ENCODE measurements at regions not wholly inside any gene's neighbourhood (a gene's known extent, or its start where the extent isn't known, plus 50 kb on each side); places are given as distances from the start of the nearest gene placed in this dataset.

GRCh38 chr14:51176839-51177238, 63.2 kb upstream of the TMX1 start:
- DNase-seq (ENCODE audit: low read depth, low spot score): no peak
- no peak overlapping the region for H3K9ac ChIP-seq (ENCODE audit: insufficient read length)
- no peak overlapping the region for H3K27ac ChIP-seq
- no peaks in the 10 kb centered on the region for H3K9me3 ChIP-seq (ENCODE audit: low read depth, low read length)
- no peak for TF ChIP-seq POLR2AphosphoS5 (IDR thresholded peaks at IDR 0.05; ENCODE audit: borderline replicate concordance, low read depth, low read length)
- TF ChIP-seq EZH2 (IDR thresholded peaks at IDR 0.05): no peak
- no peak for TF ChIP-seq FOXP2 (optimal IDR thresholded peaks at IDR 0.05; ENCODE audit: control extremely low read depth, extremely low read length, insufficient read depth)
- H3K36me3 ChIP-seq (ENCODE audit: insufficient read depth, low read length): no peaks in the 10 kb centered on the region
- H3K4me3 ChIP-seq: 0 out of 2 replicates have a peak overlapping the region, but pooled peaks have one; percentile 4

- Histone ChIP-seq H3K36me3 (ENCODE audit: insufficient read depth, low read length) (no peaks in the 10 kb centered on the region), H3K4me3 (no peak overlapping the region), H3K9ac (ENCODE audit: insufficient read length) (no peak overlapping the region), H3K9me3 (ENCODE audit: low read depth, low read length) (no peaks in the 10 kb centered on the region), H3K27ac (no peak overlapping the region)
- DNase-seq (ENCODE audit: low read depth, low spot score): no peak
- TF ChIP-seq FOXP2 (optimal IDR thresholded peaks at IDR 0.05; ENCODE audit: control extremely low read depth, extremely low read length, insufficient read depth) (no peak), EZH2 (IDR thresholded peaks at IDR 0.05) (no peak), POLR2AphosphoS5 (IDR thresholded peaks at IDR 0.05; ENCODE audit: borderline replicate concordance, low read depth, low read length) (no peak)
Observed at GRCh38 chr14:51180577-51180976, 59.5 kb upstream of the TMX1 start.

- no peaks in the 10 kb centered on the region for H3K9me3 ChIP-seq (ENCODE audit: low read depth, low read length)
- no peak overlapping the region for H3K27ac ChIP-seq
- no peak overlapping the region for H3K4me3 ChIP-seq
- H3K36me3 ChIP-seq (ENCODE audit: insufficient read depth, low read length): no peaks in the 10 kb centered on the region
- DNase-seq (ENCODE audit: low read depth, low spot score): no peak
- TF ChIP-seq EZH2 (IDR thresholded peaks at IDR 0.05) (no peak), FOXP2 (optimal IDR thresholded peaks at IDR 0.05; ENCODE audit: control extremely low read depth, extremely low read length, insufficient read depth) (no peak)
- no peak overlapping the region for H3K9ac ChIP-seq (ENCODE audit: insufficient read length)
Observed at GRCh38 chr14:51182131-51182565, 57.9 kb upstream of the TMX1 start.

- Histone ChIP-seq H3K9ac (ENCODE audit: insufficient read length) (no peak overlapping the region), H3K9me3 (ENCODE audit: low read depth, low read length) (no peaks in the 10 kb centered on the region), H3K36me3 (ENCODE audit: insufficient read depth, low read length) (no peaks in the 10 kb centered on the region), H3K4me3 (no peak overlapping the region), H3K27ac (no peak overlapping the region)
- TF ChIP-seq EZH2 (IDR thresholded peaks at IDR 0.05) (no peak), POLR2AphosphoS5 (IDR thresholded peaks at IDR 0.05; ENCODE audit: borderline replicate concordance, low read depth, low read length) (no peak), FOXP2 (optimal IDR thresholded peaks at IDR 0.05; ENCODE audit: control extremely low read depth, extremely low read length, insufficient read depth) (no peak)
- DNase-seq (ENCODE audit: low read depth, low spot score): no peak
Observed at GRCh38 chr14:51185180-51185579, 54.9 kb upstream of the TMX1 start.

GRCh38 chr14:51185754-51186153, 54.3 kb upstream of the TMX1 start:
- TF ChIP-seq EZH2 (IDR thresholded peaks at IDR 0.05) (no peak), POLR2AphosphoS5 (IDR thresholded peaks at IDR 0.05; ENCODE audit: borderline replicate concordance, low read depth, low read length) (no peak), FOXP2 (optimal IDR thresholded peaks at IDR 0.05; ENCODE audit: control extremely low read depth, extremely low read length, insufficient read depth) (no peak)
- no peak for DNase-seq (ENCODE audit: low read depth, low spot score)
- Histone ChIP-seq H3K36me3 (ENCODE audit: insufficient read depth, low read length) (no peaks in the 10 kb centered on the region), H3K4me3 (no peak overlapping the region), H3K9me3 (ENCODE audit: low read depth, low read length) (no peaks in the 10 kb centered on the region), H3K27ac (no peak overlapping the region), H3K9ac (ENCODE audit: insufficient read length) (no peak overlapping the region)

GRCh38 chr14:51188566-51189185, 51.4 kb upstream of the TMX1 start:
- no peaks in the 10 kb centered on the region for H3K36me3 ChIP-seq (ENCODE audit: insufficient read depth, low read length)
- TF ChIP-seq POLR2AphosphoS5 (IDR thresholded peaks at IDR 0.05; ENCODE audit: borderline replicate concordance, low read depth, low read length) (no peak), EZH2 (IDR thresholded peaks at IDR 0.05) (no peak)
- no peak overlapping the region for H3K9ac ChIP-seq (ENCODE audit: insufficient read length)
- no peak overlapping the region for H3K4me3 ChIP-seq
- no peak for DNase-seq (ENCODE audit: low read depth, low spot score)
- H3K27ac ChIP-seq: no peak overlapping the region
- no peaks in the 10 kb centered on the region for H3K9me3 ChIP-seq (ENCODE audit: low read depth, low read length)

- Histone ChIP-seq H3K9me3 (ENCODE audit: low read depth, low read length) (no peaks in the 10 kb centered on the region), H3K36me3 (ENCODE audit: insufficient read depth, low read length) (no peaks in the 10 kb centered on the region), H3K9ac (ENCODE audit: insufficient read length) (no peak overlapping the region), H3K4me3 (no peak overlapping the region), H3K27ac (no peak overlapping the region)
- no peak for DNase-seq (ENCODE audit: low read depth, low spot score)
- TF ChIP-seq EZH2 (IDR thresholded peaks at IDR 0.05) (no peak), POLR2AphosphoS5 (IDR thresholded peaks at IDR 0.05; ENCODE audit: borderline replicate concordance, low read depth, low read length) (no peak), FOXP2 (optimal IDR thresholded peaks at IDR 0.05; ENCODE audit: control extremely low read depth, extremely low read length, insufficient read depth) (no peak)
Observed at GRCh38 chr14:51189600-51190376, 50.3 kb upstream of the TMX1 start.
